Mucosa of gallbladder (tissue), 1 donor: ENCODE measurements at regions not wholly inside any gene's neighbourhood (a gene's known extent, or its start where the extent isn't known, plus 50 kb on each side); places are given as distances from the start of the nearest gene placed in this dataset.

Experiments used
- DNase-seq: peaks from one replicate; pipeline ENCODE4 v3.0.0-alpha.2; 2020; ENCODE audit warnings: low spot score
- donor health status: DM: no; HTN: no; CAD: no.

DNA sequence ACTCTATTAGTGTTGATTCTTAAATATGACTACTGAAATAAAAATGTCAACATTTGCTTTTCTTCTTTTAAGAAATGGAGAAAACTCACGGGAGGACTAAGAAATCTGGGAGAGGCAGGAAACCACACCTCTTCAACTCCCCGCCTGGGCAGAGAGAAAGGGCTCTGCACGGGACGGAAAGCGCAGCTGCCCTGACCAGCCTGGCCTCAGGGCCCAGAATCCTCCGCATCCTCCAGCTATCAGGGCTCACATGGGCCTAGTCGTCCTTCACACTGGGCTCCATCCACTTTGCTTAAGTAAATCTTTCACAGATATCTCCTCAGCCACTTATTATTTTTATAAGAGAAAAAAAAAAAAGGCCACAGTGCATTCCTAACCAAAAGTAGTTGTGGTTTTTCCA lies 215.1 kb downstream of the TBXT start:
- DNase-seq = no peak

GRCh38 chr6:165950316-165950715 lies 217.3 kb downstream of the TBXT start:
- DNase-seq = no peak

GRCh38 chr6:165949324-165949723 lies 218.3 kb downstream of the TBXT start:
- no peak for DNase-seq

DNA sequence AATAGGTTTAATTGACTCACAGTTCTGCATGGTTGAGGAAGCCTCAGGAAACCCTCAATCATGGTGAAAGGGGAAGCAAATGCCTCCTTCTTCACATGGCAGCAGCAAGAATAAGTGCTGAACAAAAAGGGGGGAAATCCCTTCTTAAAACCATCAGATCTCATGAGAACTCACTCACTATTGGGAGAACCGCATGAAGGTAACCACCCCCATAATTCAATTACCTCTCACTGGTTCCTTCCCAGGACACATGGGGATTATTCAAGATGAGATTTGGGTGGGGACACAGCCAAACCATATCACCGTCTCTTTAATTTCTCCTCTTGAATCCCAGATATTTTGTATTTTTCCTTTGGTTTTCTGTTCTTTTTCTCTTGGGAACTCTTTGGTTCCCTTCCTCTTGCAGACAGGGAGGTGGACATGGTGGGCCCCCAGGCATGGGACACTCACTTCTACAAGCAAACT lies 223.6 kb downstream of the TBXT start:
- DNase-seq = no peak

DNA sequence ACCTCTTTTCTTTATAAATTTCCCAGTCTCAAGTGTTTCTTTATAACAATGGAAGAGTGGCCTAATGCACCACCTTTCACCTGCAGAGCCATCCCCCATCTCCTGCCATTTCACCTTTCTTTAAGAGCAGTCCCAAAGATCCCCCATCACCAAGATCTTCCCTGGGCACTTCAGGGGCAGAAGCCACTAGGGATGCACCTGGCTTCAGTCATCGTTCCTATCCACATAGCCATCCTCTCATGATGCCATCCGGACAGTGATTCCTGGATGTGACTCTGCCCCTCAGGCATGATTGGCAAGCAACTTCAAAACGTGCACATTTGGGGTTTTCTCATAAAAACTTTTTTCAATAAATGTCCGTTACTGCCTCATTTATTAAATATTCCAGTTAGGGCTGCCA lies 225.9 kb downstream of the TBXT start:
- no peak for DNase-seq

GRCh38 chr6:165941249-165941775 lies 226.3 kb downstream of the TBXT start:
- DNase-seq = no peak

GRCh38 chr6:165940366-165940765 lies 227.3 kb downstream of the TBXT start:
- DNase-seq = no peak

DNA sequence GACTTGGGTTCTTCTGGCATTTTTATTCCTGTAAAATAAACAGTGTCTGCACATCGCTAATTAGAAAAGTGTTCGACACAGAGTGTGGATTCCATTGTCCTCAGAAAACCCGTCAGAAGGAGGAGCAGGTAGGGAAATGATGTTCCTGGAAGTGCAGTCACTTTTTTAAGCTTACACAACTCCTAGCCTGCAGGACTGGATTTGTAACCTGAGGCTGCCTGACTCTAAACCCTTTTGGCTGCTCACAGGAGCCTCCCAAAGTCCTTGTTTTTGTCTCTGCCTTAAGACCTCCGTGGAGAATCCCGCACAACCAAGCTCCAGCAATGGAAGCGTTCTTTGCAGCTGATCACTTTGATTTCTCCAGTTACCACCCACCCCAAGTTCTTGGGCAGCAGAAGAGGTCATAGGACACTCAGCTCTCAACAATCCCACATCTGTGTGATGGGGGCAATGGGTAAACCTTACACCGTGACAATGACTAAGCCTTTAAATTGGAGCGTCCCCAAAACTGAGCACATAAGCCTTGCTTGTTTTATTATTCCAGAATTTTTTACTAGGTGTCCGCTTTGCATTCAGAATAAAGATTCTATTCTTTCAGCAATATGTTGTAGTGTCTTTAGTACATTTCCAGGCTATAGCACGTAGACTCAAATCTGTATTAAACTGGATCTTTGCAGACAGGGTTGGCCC lies 227.9 kb downstream of the TBXT start:
- DNase-seq = no peak

GRCh38 chr6:165939047-165939446 lies 228.6 kb downstream of the TBXT start:
- no peak for DNase-seq

- no peak for DNase-seq
These were observed 229.9 kb downstream of the TBXT start for GRCh38 chr6:165937564-165938358.

DNA sequence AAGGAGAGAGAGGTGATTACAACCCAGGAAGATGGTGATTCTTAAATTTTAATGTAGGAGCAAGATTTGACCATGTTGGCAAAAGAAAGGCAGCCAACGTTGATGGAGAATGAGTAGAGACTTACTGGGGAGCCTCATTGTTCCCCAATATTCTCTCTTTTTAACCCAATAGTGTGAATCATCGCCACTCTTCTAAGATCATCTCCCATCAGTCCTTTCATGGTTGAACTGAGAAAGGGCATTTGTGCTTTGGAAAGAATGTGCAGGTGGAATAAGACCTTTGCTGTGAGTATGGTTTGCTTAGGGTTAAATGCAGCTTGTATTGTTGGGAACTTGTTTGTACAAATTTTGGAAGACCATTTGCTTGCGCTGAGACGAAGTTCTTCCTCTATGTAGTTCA lies 231.0 kb downstream of the TBXT start:
- DNase-seq = no peak

- no peak for DNase-seq
These were observed 231.6 kb downstream of the TBXT start for GRCh38 chr6:165936096-165936495.

- no peak for DNase-seq
These were observed 236.0 kb downstream of the TBXT start for GRCh38 chr6:165931675-165932074.

DNA sequence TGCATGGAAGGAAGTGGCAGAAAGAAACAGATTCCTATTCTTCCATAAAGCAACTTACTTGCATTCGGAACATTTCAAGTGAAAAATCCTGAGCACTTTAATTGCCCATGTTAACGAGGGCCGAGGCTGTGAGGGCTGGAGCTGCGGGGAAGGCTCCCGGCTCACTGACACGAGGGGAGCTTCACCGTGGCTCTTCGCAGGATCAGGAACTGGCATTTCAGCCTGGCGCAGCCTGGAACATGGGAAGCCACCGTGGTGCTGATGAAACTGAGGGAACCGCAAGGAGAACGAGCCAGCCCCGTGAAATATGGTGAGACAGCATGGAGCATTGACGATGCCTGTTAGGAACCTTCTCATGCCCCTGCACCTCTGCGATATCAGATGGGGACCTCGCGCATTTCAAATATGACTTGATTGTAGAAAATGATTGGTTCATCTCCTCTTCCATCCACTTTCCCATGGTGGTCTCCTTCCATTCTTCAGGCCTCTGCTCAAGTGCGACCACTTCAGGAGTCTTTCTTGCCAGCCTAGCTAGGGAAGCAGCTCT lies 236.9 kb downstream of the TBXT start:
- no peak for DNase-seq

GRCh38 chr6:165929607-165930006 lies 238.0 kb downstream of the TBXT start:
- DNase-seq = no peak

DNA sequence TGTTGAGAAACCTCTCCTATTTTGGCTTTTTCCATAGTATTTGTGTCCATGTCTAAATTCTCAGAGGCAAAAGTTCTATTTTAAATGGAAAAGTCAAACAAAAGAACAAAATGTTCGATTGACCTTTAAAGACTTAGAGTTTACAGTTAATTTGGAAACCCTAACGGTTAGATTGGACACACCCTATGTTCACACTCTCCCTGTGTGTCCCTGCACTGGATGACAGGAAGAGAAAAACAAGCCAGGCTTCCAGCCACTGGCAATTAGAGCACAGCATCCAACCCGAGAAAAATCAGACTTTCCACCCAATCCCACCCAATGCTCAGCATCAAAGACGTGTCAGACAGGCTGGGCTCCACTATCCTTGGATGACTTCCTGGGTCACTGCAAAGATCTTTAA lies 241.3 kb downstream of the TBXT start:
- DNase-seq = no peak

DNA sequence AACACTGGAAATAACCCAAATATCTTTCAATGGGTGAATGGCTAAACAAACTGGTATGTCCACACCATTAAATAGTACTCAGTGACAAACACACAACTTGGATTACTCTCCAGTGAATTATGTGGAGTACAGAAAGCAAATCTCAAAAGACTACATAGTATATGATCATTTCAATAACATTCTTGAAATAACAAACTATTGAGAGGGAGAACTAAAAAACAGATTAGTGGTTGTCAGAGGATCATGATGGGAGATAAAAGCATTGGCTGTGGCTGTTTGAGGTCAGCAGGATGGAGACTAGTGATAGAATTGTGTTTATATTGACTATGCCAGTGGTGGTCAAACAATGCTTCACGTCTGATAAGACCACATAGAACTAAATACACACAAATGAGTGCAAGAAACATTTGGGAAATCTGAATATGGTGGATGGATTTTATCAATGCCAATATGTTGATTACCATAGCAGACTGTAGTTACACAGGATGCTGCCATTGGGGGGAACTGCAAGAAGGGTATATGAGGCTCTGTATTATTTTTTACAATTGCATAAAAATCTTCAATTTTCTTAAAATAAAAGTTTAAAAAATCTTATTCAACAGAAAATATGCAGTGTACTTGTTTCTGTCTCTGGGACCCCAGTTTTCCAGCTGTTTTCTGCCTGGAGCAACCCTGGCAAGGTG lies 242.0 kb downstream of the TBXT start:
- no peak for DNase-seq

GRCh38 chr6:165922309-165922794 lies 245.3 kb downstream of the TBXT start:
- no peak for DNase-seq

DNA sequence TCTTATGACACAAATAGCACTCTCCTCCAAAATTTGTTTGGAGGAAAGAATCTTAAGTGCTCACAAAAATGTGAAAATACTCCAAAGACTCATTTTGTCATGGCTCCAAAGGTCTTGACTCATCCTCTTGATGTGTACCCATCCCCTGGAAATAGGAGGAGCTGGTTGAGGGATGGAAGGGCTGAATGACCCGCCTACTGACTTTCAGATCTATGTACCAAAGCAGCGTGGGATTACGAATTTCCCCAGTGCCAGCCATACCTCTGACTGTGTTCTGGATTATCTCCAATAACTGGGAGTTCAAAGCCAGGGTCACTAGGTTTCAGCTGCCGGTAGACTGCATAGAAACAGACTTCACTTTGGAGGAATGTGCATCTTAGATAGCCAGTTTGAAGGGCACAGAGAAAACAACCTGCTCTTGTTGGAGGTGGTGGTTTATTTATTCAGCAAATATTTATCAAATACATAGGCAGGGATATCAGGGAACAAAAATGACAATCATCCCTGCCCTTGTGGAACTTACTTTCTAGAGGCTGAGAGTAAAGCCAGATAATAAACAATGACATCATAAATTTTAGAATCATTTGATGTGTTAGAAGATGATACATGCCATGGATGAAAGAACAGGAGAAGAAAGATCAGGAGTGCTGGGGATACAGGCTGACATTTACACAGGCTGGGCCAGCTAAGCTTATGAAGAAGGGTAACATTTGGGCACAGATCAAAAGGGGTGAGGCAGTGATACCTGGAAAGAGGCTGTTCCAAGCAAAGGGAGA lies 246.6 kb downstream of the TBXT start:
- no peak for DNase-seq

- no peak for DNase-seq
These were observed 250.1 kb downstream of the TBXT start for GRCh38 chr6:165917576-165917975.
